Fibroblast of villous mesenchyme (primary cell): ENCODE measurements at regions not wholly inside any gene's neighbourhood (a gene's known extent, or its start where the extent isn't known, plus 50 kb on each side); places are given as distances from the start of the nearest gene placed in this dataset.

ENCODE experiments used
- DNase-seq: peaks from one replicate; pipeline ENCODE4 v3.0.0-alpha.2; 2010; ENCODE audit warnings: low read depth
- H3K4me3 ChIP-seq: 2 replicates; pipeline ENCODE4 v1.5.1; 2011; ENCODE audit warnings: low read depth, mild to moderate bottlenecking, low read length
- CTCF ChIP-seq: IDR thresholded peaks from 2 replicates; pipeline ENCODE4 v1.5.1; 2012; ENCODE audit warnings: low read depth, mild to moderate bottlenecking, low read length; ENCODE audit not compliant: insufficient read depth

GRCh38 chr2:2662847-2663356 lies 331.8 kb upstream of the MYT1L start:
- TF ChIP-seq CTCF = no peak
- no peak for DNase-seq
- H3K4me3 ChIP-seq = no peak overlapping the region

DNA sequence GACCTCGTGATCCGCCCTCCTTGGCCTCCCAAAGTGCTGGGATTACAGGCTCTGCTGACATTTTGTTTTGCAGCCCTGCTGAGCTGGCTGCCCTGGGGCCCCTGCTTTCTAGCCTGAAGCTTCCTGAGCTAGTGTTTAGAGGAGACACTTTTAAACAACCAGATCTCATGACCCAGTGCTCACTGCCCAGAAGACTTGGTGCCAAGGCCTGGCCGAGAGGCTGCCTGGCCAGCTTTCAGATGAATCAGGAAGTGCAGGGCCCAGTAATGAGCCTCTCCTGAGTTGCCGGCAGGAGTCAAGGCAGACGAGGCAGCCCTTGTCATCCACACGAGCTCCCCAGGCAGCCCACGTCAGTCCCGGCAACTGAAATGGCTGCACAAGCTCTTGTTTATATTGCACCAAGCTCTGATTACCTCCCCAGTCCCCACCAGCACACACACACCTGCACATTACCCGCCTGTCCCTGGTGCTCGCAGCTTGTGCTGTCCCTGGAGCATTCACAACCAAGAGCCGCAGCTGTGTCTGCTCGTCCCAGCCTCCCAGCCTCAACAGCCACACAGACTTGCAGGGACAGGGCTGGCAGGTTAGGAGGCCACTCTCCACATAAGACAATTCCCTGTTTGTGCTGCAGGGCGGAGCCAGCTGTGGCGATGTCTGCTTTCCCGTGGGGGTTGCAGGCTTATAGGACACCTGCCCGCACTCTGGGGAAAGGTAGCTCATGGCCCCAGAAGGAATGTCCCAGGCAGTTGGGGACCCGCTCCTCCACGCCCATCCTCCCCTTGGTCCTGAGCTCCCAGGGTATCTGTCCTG lies 331.2 kb upstream of the MYT1L start:
- no peak for DNase-seq
- no peak overlapping the region for H3K4me3 ChIP-seq
- no peak for TF ChIP-seq CTCF

GRCh38 chr2:2660789-2661355 lies 329.8 kb upstream of the MYT1L start:
- no peak overlapping the region for H3K4me3 ChIP-seq
- no peak for DNase-seq
- TF ChIP-seq CTCF = no peak

DNA sequence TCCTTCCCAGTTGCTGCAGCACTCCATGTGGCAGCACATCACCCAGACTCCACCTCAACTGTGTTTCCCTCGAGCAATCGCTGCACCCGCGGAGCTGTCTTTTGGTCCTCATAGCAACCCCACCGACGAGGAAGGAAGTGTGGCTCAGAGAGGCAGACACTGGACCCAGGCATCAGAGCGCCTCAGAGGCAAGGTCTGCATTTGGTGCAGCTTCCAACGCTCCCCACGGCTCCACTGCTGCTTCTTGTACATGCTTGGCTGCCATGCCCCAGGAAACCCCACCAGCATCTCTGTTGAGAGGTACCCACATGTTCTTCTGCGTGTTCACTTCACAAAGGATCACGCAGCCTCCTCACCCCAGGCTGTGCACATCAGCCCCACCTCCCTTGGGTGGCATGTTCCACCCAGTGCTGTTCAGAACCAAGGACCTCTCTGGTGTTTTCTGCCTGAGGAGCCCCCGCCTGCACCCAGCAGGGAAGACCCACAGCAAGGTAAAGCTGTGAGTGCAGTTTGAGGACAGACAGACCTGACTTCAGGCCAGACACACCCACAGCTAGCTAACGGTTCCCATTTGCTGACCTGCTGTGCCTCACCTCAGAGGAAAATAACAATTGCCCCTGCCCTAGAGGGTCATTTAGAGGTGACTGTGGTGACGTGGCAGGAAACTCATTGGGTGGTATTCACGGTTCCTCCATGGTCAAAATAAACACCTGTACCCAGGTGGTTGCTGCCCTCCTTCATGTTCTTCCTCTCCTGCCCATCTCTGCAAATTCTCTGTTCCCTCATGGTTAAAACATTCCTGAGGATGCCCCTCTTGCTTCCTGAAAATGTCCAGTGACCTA lies 326.3 kb upstream of the MYT1L start:
- DNase-seq = no peak

DNA sequence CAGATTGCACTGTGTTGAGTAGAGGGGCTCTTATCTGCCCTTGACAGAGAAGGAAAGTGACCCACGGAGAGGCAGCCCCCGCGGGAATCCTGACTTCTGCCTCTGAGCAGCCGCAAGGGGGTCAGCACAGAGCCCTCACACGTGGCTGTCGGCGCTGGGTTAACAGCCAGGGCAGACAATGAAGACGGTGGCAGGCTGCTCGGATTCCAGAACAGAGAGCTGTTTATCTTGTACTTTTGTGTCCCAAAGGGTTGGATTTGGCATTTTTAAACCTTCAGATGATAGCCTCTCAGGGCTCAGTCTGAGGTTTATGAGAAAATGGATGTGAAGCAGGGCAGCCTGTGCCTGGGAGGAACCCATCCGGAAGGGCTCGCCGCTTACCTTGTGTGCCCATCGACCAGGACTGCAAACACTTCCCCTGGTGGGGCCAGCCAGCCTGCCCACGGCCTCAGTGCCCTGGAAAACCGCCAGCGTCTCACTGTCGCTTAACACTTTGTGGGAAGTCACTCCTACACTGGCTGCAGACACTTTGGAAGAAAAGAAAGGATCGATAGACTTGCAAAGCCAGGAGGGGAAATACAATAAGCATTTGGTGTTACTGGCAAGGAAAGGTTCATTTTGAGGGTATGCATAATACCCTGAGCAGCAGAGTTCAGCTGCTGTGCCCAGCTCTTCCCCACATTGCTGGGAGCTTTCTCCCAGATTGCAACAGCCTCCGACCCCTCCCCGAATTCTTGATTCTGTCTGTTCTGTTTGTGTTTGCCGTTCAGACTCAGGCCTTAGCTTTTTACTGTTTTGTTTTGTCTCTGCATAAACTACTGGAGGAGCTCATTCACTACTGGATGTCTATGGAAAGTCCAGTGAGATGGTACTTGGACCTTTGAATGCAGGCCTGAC lies 325.3 kb upstream of the MYT1L start:
- DNase-seq = no peak
- TF ChIP-seq CTCF = no peak
- H3K4me3 ChIP-seq = no peak overlapping the region

More for the DNA sequence above, 326.3 kb upstream of the MYT1L start:
- H3K4me3 ChIP-seq = no peak overlapping the region
- no peak for TF ChIP-seq CTCF
